Limb (tissue), 2 donors: ENCODE measurements at regions not wholly inside any gene's neighbourhood (a gene's known extent, or its start where the extent isn't known, plus 50 kb on each side); places are given as distances from the start of the nearest gene placed in this dataset.
"Not testable (repeated sequence)": the region's sequence is repeated elsewhere in the genome, so short reads cannot be mapped to it uniquely, and the experiment has no call there.

Source experiments
- DNase-seq, 2 donors: peaks; one replicate each; pipeline ENCODE4 v3.0.0-alpha.2; 2016; ENCODE audit errors: extremely low spot score in 2 of 2

GRCh38 chr1:166390366-166391033 lies 223.7 kb upstream of the FAM78B start:
- DNase-seq: no peak

DNA sequence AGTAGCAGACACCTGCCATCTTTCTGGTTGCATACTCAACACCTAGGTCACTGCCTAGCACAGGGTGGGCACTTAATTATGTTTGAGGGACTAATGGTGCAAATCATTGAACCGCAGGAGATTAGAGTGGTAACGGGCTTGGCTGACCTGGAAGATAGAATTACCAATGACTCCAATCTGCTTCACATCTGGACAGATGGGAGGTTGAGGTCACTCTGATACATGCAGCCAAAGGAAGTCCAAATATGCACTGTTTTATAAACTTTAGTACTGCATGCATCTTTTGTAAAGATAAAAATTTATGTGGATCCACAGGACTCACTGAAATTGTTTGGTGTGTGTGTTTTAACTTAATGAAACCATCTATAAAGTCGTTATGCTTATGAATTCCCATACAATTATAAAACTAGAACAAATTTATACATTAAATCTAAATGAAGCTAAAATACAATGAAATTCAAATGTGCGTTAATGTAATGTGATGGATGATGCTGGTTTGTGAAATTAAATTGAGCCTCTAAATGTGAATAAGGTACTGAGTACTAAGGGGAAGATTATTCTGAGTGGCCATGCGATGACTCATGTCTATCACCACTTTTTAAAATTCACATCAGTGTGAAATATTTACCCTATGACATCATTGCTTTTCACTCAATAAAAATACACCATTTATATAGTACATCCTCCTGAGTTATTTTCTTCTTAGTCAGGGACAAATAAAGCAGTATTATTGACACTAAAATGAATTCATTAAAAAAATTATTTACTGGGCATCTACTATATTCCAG lies 224.7 kb upstream of the FAM78B start:
- no peak for DNase-seq

DNA sequence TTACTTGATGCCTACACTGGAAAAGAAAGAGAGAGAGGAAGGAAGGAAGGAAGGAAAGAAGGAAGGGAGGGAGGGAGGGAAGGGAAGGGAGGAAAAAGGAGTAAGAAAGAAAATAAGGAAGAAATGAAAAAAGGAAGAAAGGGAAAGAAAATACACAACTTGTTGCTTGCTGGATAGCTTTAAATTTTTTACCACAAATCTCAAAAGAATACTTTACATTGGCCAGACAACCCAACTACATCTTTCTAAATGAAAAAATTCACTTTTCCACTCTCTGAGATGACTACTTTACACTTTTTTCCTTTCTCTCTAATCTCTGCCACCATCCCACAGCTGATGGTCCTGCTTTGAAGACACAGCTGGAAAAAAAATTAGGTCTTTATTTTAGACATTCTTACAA lies 228.9 kb upstream of the FAM78B start:
- no peak for DNase-seq

DNA sequence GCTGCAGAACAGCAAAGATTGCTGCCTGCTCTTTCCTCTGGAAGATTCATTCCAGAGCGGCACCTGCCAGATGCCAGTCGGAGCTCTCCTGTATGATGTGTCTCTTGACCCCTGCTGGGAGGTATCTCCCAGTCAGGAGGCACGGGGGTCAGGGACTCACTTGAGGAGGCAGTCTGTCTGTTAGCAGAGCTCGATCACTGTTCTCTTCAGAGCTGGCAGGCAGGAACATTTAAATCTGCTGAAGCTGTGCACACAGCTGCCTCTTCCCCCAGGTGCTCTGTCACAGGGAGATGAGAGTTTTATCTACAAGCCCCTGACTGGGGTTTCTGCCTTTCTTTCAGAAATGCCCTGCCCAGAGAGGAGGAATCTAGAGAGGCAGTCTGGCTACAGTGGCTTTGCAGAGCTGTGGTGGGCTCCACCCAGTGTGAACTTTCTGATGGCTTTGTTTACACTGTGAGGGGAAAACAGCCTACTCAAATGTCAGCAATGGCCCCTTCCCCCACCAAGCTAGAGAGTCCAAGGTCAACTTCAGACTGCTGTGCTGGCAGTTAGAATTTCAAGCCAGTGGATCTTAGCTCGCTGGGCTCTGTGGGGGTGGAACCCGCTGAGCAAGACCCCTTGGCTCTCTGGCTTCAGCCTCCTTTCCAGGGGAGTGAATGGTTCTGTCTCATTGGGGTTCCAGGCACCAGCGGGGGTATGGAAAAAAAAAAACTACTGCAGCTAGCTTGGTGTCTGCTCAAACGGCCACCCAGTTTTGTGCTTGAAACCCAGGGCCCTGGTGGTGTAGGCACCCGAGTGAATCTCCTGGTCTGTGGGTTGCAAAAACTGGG lies 242.7 kb upstream of the FAM78B start:
- not testable (repeated sequence) for DNase-seq

DNA sequence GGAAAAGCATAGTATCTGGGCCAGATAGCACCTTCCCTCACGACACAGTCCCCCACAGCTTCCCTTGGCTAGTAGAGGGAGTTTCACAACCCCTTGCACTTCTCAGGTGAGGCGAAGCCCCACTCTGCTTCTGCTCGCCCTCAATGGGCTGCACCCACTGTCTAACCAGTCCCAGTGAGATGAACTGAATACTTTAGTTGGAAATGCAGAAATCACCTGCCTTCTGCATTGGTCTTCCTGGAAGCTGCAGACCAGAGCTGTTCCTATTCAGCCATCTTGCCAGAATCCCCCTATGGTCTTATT lies 243.2 kb upstream of the FAM78B start:
- no peak for DNase-seq

DNA sequence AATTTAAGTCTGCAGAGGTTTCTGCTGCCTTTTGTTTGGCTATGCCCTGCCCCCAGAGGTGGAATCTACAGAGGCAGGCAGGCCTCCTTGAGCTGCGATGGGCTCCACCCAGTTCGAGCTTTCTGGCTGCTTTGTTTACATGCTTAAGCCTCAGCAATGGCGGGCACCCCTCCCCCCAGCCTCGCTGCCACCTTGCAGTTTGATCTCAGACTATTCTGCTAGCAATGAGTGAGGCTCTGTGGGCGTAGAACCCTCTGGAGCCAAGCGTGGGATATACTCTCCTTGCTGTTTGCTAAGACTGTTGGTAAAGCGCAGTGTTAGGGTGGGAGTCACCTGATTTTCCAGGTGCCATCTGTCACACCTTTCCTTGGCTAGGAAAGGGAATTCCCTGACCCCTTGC lies 250.0 kb upstream of the FAM78B start:
- not testable (repeated sequence) for DNase-seq

DNA sequence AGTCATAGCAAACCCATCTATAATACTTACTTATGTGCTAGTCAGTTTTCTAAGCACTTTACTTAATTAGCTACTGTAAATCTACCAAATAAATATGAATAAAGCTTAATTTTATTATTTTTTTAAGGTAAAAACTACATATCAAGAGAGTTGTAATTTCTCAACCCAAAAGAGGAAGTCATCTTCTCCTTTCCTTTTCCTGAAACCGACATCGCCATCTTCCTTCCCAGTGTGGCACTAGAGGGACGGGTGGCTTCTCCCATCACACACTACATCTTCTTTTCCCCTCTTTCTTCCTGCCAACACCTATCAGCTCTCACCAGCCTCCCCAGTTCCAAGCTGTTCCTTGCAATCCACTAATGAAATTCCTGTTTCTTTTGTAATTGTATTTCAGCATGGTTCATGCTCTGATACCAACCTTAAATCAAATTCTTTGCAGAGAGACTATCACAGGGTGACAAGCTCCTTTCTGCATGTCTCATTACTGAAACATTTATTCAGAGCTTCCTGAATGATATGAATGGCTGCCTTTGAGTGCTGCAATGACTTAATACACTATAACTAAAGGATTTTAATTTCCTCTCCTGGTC lies 251.6 kb upstream of the FAM78B start:
- DNase-seq: no peak

DNA sequence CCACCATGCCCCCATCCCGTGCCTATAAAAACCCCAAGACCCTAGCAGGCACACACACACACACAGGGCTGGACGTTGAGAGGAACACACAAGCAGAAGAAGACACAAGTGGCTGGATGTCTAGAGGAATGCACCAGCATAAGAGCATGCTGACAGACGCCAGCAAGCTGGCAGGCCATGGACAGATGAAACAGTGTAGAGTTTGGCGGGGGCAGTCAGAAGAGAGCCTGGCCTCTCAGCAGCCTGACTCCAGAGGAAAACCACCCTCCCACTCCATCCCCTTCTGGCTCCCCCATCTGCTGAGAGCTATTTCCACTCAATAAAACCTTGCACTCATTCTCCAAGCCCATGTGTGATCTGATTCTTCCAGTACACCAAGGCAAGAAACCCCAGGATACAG lies 255.8 kb upstream of the FAM78B start:
- not testable (repeated sequence) for DNase-seq

- no peak for DNase-seq
Measured at GRCh38 chr1:166432655-166433054, 265.9 kb upstream of the FAM78B start.

DNA sequence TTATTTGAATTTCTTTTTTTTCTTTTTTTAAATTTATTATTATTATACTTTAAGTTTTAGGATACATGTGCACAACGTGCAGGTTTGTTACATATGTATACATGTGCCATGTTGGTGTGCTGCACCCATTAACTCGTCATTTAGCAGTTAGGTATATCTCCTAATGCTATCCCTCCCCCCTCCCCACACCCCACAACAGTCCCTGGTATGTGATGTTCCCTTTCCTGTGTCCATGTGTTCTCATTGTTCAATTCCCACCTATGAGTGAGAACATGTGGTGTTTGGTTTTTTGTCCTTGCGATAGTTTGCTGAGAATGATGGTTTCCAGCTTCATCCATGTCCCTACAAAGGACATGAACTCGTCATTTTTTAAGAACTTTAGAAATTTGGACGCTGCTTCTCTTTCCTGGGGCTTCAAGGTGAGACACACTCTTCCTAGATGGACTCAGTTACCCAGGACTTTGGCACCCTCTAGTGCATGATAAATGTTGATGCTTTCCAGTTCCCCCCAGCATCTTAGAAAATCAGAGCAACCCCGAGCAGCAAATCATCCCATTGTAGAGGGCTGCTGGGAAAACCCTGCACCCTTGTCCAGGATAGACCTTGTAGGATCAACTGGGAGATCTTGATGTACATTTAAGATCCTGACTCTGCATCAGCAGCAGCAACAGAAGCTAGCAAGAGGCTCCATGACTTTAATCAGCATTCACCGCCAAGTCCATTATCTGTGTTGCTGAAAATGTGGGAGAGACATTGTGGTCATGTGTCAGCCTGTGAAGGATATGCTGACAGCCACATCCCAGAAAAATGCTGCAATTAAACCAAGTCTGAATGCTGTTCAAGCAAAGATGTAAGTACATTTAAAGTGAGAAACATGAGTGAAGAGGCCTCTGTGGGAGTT lies 266.9 kb upstream of the FAM78B start:
- DNase-seq: not testable (repeated sequence)

DNA sequence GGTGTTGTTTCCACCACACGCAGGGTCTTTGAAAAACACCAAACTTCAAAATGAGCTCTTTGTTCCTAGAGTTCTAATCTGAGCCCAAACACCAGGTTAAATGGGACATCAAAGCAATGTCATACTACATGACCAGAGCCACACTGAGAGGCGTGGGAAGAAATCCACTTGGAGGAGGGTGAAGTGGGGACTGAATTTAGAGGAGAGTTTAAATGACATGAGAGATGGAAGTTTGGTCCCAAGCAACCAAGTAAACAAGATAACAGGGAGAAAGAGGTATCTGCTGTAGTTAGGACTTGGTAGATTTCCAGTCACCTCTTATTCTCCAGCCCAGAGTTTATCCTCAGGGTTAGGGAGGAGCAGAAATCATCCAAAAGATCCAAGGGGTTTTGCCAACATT lies 290.9 kb upstream of the FAM78B start:
- DNase-seq: no peak

GRCh38 chr1:166464333-166464732 lies 297.5 kb upstream of the FAM78B start:
- DNase-seq: no peak

GRCh38 chr1:166470014-166470413 lies 303.2 kb upstream of the FAM78B start:
- DNase-seq: peak in 1 of 2 donors; percentile 17

GRCh38 chr1:166470441-166470840 lies 303.6 kb upstream of the FAM78B start:
- no peak for DNase-seq

DNA sequence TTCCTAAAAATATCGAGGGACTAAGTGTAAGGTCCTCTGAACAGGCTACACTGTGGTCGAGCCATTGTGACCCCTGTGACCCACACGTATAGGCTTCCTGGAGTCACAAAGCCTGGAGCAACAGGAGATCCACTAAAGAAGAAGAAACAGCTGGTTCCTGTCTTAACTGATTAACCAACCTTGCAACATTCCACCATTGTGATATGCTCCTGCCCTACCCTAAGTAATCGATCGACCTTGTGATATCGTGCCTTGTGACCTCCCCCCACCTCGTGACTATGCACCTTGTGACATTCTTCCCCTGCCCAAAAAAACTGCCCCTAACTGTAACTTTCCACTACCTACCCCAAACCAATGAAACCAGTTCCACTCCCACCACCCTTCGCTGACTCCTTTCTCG lies 304.6 kb upstream of the FAM78B start:
- DNase-seq: no peak

GRCh38 chr1:166479052-166479631 lies 312.3 kb upstream of the FAM78B start:
- peak; percentile 26 to 50 for DNase-seq

- no peak for DNase-seq
Measured at GRCh38 chr1:166484471-166484870, 317.7 kb upstream of the FAM78B start.

GRCh38 chr1:166484871-166485270 lies 318.1 kb upstream of the FAM78B start:
- no peak for DNase-seq

DNA sequence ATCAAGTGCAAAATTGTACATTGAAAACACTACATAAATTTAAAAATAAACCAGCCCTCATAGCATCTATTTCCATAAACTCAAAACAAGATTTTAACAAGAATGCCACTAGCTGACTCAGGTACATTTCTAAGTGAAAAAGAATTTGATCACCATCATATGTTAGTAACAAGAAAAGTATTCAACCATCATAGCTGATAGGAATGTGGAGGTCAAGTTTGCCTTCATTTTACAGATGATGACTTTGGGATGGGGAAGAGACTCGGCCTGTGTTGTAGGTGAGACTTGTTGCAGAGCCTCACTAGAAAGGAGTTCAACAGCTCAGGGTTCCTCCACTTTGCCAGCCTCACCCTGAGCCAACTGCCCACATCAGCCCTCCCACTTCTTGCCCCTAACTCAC lies 318.8 kb upstream of the FAM78B start:
- no peak for DNase-seq

- no peak for DNase-seq
Measured at GRCh38 chr1:166488327-166488726, 321.5 kb upstream of the FAM78B start.

DNA sequence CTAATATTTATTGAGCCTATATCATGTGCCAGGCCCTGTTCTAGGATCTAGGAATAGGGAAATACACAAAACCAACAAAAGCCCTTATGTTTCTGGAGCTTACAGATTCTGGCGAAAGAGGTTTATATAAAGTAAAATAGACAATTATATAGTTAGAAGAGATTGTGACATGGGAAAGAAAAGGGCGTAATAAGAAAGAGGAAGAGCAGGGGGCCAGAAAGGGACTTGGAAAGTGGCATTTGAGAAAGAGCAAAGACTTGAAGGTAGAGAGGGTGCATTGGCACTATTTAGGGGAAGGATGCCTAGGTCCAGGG lies 322.5 kb upstream of the FAM78B start:
- DNase-seq: no peak
